A549 (cell line): ENCODE measurements at regions not wholly inside any gene's neighbourhood (a gene's known extent, or its start where the extent isn't known, plus 50 kb on each side); places are given as distances from the start of the nearest gene placed in this dataset.
"Not testable (repeated sequence)": the region's sequence is repeated elsewhere in the genome, so short reads cannot be mapped to it uniquely, and the experiment has no call there.

Experiments used
- ATAC-seq, 2 experiments: fragments of 200-7000 bp in 1 of 2; fragments of >200 bp in 1 of 2; cut with Nextera tagmentation in 1 of 2; cut with Tn5 transposase in 1 of 2; 3 replicates each; pipeline versions ENCODE4 v1.8.0 to v1.9.1; 2018 to 2020; ENCODE audit warnings: mild to moderate bottlenecking in 1 of 2, moderate library complexity in 1 of 2
- CTCF ChIA-PET: fragments of 300-600 bp; sonication (Branson Sonifier 250); formaldehyde crosslinking; extraction: SDS; loops from one replicate; lab custom pipeline; 2021; ENCODE audit warnings: antibody characterized with exemption, inconsistent platforms; lab: Yijun Ruan, JAX
- POLR2A ChIA-PET: fragments of 350-600 bp; formaldehyde crosslinking; extraction: SDS; loops from one replicate; lab custom pipeline; 2021; ENCODE audit warnings: antibody characterized with exemption, inconsistent platforms; lab: Yijun Ruan, JAX
- DNase-seq, 2 experiments: peaks; one replicate each; pipeline versions ENCODE4 v3.0.0 to v3.0.0-alpha.2; 2011 to 2016; ENCODE audit warnings: low read depth in 1 of 2, low spot score in 1 of 2
- FAIRE-seq: peaks from 2 replicates; lab custom pipeline; 2011; peaks lifted over from hg19 to GRCh38; lab: Jason Lieb, UNC
- H3K27ac ChIP-seq, 2 experiments: fragments of >200 bp; sonication (Bioruptor Twin); formaldehyde crosslinking; 3 replicates each; pipeline ENCODE4 v1.5.1; 2016 to 2017
- H3K4me1 ChIP-seq: fragments of >200 bp; sonication (Bioruptor Twin); formaldehyde crosslinking; 3 replicates; pipeline ENCODE4 v1.6.1; 2016
- H3K4me2 ChIP-seq: fragments of >200 bp; sonication (Bioruptor Twin); formaldehyde crosslinking; 3 replicates; pipeline ENCODE4 v1.6.1; 2016
- H3K4me3 ChIP-seq: fragments of >200 bp; sonication (Bioruptor Twin); formaldehyde crosslinking; 3 replicates; pipeline ENCODE4 v1.5.1; 2016
- H3K9me3 ChIP-seq: fragments of >200 bp; sonication (Bioruptor Twin); formaldehyde crosslinking; 3 replicates; pipeline ENCODE4 v1.6.1; 2016
- CBX8 ChIP-seq: fragments of 200-600 bp; sonication (generic); IDR thresholded peaks from 2 replicates; pipeline ENCODE4 v1.6.1; 2016
- CEBPB ChIP-seq, 2 experiments: fragments of >200 bp in 1 of 2; sonication (Bioruptor Twin) in 1 of 2; formaldehyde crosslinking in 1 of 2; IDR thresholded peaks; 2 replicates each; pipeline ENCODE4 v1.6.1; 2012 to 2016
- CHD4 ChIP-seq: fragments of 200-600 bp; sonication (generic); IDR thresholded peaks from 2 replicates; pipeline ENCODE4 v1.6.1; 2016; ENCODE audit warnings: antibody characterized with exemption, mild to moderate bottlenecking, borderline replicate concordance
- EHF ChIP-seq: fragments of 250-450 bp; sonication (Bioruptor Pico); IDR thresholded peaks from 2 replicates; pipeline ENCODE4 v1.5.0; 2020; ENCODE audit warnings: mild to moderate bottlenecking
- EHMT2 ChIP-seq: fragments of 200-600 bp; sonication (generic); IDR thresholded peaks from 2 replicates; pipeline ENCODE4 v1.6.1; 2016; ENCODE audit warnings: antibody characterized with exemption, low read depth, mild to moderate bottlenecking, moderate library complexity
- EP300 ChIP-seq, 2 experiments: fragments of >200 bp; sonication (Bioruptor Twin); formaldehyde crosslinking; IDR thresholded peaks; 2 replicates in 1 of 2; 3 replicates in 1 of 2; pipeline ENCODE4 v1.6.1; 2016 to 2017
- ESRRA ChIP-seq: fragments of 150-350 bp; IDR thresholded peaks from 2 replicates; pipeline ENCODE4 v1.6.1; 2014; ENCODE audit warnings: mild to moderate bottlenecking, low read length, borderline replicate concordance
- FOSB ChIP-seq: fragments of 250-450 bp; sonication (Bioruptor Pico); IDR thresholded peaks from 2 replicates; pipeline ENCODE4 v1.5.0; 2020; ENCODE audit warnings: mild to moderate bottlenecking, moderate library complexity
- FOSL2 ChIP-seq, 2 experiments: fragments of 450-650 bp in 1 of 2; fragments of >200 bp in 1 of 2; sonication (Bioruptor Twin) in 1 of 2; formaldehyde crosslinking; IDR thresholded peaks; 2 replicates each; pipeline versions ENCODE4 v1.5.0 to v1.6.1; 2016 to 2020; ENCODE audit warnings: mild to moderate bottlenecking in 1 of 2, moderate library complexity in 1 of 2
- FOXS1 ChIP-seq: fragments of 250-450 bp; sonication (Bioruptor Pico); IDR thresholded peaks from 2 replicates; pipeline ENCODE4 v1.5.0; 2020; ENCODE audit warnings: mild to moderate bottlenecking, moderate library complexity
- HDAC2 ChIP-seq: fragments of 200-600 bp; sonication (generic); IDR thresholded peaks from 2 replicates; pipeline ENCODE4 v1.6.1; 2016
- KDM5A ChIP-seq: fragments of 200-600 bp; sonication (generic); IDR thresholded peaks from 2 replicates; pipeline ENCODE4 v1.6.1; 2016; ENCODE audit warnings: antibody characterized with exemption, mild to moderate bottlenecking
- MAX ChIP-seq: IDR thresholded peaks from 2 replicates; pipeline ENCODE4 v1.6.1; 2012
- NFE2L2 ChIP-seq: fragments of 150-350 bp; conservative IDR thresholded peaks from 2 replicates; pipeline ENCODE4 v1.6.1; 2014; ENCODE audit warnings: low read length
- POLR2A ChIP-seq: IDR thresholded peaks from 2 replicates; pipeline ENCODE4 v1.6.1; 2012; ENCODE audit warnings: mild to moderate bottlenecking, low read length
- RCOR1 ChIP-seq: fragments of 150-350 bp; IDR thresholded peaks from 2 replicates; pipeline ENCODE4 v1.6.1; 2014; ENCODE audit warnings: antibody characterized with exemption, low read length, low read depth
- RFX5 ChIP-seq: fragments of 450-650 bp; IDR thresholded peaks from 2 replicates; pipeline ENCODE4 v1.7.1; 2014; ENCODE audit warnings: antibody characterized with exemption, mild to moderate bottlenecking, moderate library complexity
- SMC3 ChIP-seq: fragments of >200 bp; sonication (Bioruptor Twin); formaldehyde crosslinking; IDR thresholded peaks from 3 replicates; pipeline ENCODE4 v1.6.1; 2018; ENCODE audit warnings: inconsistent platforms
- TFCP2L1 ChIP-seq: fragments of 250-450 bp; sonication (Bioruptor Pico); IDR thresholded peaks from 2 replicates; pipeline ENCODE4 v1.5.0; 2021; ENCODE audit warnings: mild to moderate bottlenecking
- ZC3H11A ChIP-seq: fragments of 450-650 bp; IDR thresholded peaks from 2 replicates; pipeline ENCODE4 v1.6.1; 2014; ENCODE audit warnings: antibody characterized with exemption, mild to moderate bottlenecking
- WGBS: methylation state at CpG from one replicate; pipeline ENCODE4 v1.1.6; 2017; ENCODE audit errors: missing lambda C conversion rate; 5-methylcytosine and 5-hydroxymethylcytosine counted together
- TF ChIP-seq, protein P1 (sequence below): fragments of 450-650 bp; IDR thresholded peaks from 2 replicates; pipeline ENCODE4 v1.6.1; 2014; ENCODE audit warnings: antibody characterized with exemption
- TF ChIP-seq, protein P2 (sequence below): fragments of 250-450 bp; sonication (Bioruptor Pico); IDR thresholded peaks from 2 replicates; pipeline ENCODE4 v1.5.0; 2020; ENCODE audit warnings: low read depth, mild to moderate bottlenecking, moderate library complexity
- TF ChIP-seq, protein P3 (sequence below): IDR thresholded peaks from 2 replicates; pipeline ENCODE4 v1.6.1; 2012; ENCODE audit warnings: low read depth, borderline replicate concordance

DNA sequence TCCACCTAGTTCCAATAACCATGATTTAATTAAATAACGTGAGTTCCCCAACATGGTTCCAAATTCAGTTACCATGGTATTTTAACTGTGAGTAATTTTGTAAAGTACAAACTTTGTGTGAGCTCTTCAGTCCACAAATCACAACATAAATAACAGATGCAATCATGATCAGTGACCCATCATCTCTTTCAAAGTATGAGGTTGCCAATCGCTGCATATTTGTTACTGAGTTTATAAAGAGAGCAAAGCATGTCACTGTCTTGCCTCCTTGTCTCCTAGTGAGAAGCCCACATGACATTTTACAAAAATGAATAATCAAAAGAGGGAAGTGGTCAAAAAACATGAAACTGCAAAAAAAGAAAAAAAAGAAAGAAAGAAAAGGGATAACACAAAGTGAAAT, 69.1 kb upstream of the PDSS1 start:
- Histone ChIP-seq H3K4me3 (no peak overlapping the region), H3K9me3 (no peaks in the 10 kb centered on the region), H3K4me1 (no peaks in the 10 kb centered on the region), H3K4me2 (no peak overlapping the region), H3K27ac (no peak overlapping the region)
- WGBS, result 41% methylated on average over 2 of the region's 2 CpGs
- FAIRE-seq, result no peak
- TF ChIP-seq FOXS1, result no peak
- TF ChIP-seq EP300 (IDR thresholded peaks at IDR 0.05), result no peak
- TF ChIP-seq CBX8, result no peak
- TF ChIP-seq, protein P1, sequence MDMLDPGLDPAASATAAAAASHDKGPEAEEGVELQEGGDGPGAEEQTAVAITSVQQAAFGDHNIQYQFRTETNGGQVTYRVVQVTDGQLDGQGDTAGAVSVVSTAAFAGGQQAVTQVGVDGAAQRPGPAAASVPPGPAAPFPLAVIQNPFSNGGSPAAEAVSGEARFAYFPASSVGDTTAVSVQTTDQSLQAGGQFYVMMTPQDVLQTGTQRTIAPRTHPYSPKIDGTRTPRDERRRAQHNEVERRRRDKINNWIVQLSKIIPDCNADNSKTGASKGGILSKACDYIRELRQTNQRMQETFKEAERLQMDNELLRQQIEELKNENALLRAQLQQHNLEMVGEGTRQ, result no peak
- TF ChIP-seq EHMT2, result no peak
- no peak for TF ChIP-seq RFX5
- DNase-seq, result no peak
- no peak for ATAC-seq
- ChIA-PET POLR2A (no interaction called here), CTCF (interaction anchor here (1.1 kb wide), 1 partner anchor 22 kb away, joined by 3 read pairs; no protein-coding TSS in a partner anchor)

DNA sequence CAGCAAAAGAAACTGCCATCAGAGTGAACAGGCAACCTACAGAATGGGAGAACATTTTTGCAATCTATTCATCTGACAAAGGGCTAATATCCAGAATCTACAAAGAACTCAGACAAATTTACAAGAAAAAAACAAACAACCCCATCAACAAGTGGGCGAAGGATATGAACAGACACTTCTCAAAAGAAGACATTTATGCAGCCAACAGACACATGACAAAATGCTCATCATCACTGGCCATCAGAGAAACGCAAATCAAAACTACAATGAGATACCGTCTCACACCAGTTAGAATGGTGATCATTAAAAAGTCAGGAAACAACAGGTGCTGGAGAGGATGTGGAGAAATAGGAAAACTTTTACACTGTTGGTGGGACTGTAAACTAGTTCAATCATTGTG, 65.3 kb upstream of the PDSS1 start:
- H3K9me3 ChIP-seq, H3K4me2 ChIP-seq, DNase-seq, H3K4me1 ChIP-seq, FAIRE-seq, H3K4me3 ChIP-seq, POLR2A ChIA-PET, H3K27ac ChIP-seq, ATAC-seq: not testable (repeated sequence)
- WGBS, result 35% methylated on average over 3 of the region's 3 CpGs
- CTCF ChIA-PET, result interaction anchor here (0.6 kb wide), 1 partner anchor 12 kb away, joined by 3 read pairs; no protein-coding TSS in a partner anchor

- H3K4me2 ChIP-seq, H3K4me1 ChIP-seq, H3K9me3 ChIP-seq, DNase-seq, H3K27ac ChIP-seq, H3K4me3 ChIP-seq, FAIRE-seq, CTCF ChIA-PET, ATAC-seq, POLR2A ChIA-PET: not testable (repeated sequence)
Observed at GRCh38 chr10:26634111-26634510, 63.4 kb upstream of the PDSS1 start.

DNA sequence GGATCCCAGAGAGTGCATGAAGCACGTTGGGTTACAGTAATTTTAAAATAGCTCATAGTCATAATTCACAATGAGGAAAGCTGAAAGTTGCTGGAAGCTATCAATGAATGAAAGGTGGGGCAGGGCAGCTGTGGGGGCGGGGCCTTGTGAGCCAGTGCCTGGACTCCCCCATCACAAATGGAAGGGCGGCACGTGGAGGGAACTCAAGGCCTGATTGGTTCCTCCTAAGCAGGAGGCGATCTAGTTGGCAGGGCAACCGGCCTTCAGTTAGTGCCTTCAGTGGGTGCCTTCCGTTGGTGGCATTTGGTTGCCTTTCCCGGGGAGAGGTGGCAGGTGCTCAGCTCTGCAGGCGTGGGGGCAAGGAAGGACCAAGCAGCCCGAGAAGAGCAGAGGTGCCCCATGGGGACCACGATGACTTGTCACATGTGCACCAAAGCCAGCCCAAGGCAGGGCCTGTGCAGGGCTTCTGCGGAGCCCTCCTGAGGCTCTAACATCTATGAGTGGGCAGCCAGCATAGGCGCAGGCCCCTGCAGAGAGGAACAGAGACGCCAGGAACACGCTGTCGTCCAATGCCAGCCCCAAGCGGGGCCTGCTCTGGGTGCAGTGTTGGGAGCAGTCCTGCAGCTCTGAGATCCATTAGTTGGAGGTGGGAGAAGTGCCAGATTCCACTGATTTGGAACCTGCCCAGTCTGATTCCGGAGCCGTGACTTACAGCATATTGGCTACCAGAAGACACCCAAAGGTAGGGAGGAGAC, 59.8 kb upstream of the PDSS1 start:
- no peak for FAIRE-seq
- H3K9me3 ChIP-seq, result no peaks in the 10 kb centered on the region
- CTCF ChIA-PET, result no interaction called here
- H3K27ac ChIP-seq, result no peak overlapping the region
- POLR2A ChIA-PET, result no interaction called here
- TF ChIP-seq EHMT2 (no peak), TFCP2L1 (CRISPR knock-in tag) (no peak)
- H3K4me3 ChIP-seq, result no peak overlapping the region
- no peak for DNase-seq
- H3K4me2 ChIP-seq, result no peak overlapping the region
- ATAC-seq, result no peak
- WGBS, result 59% methylated on average over 18 of the region's 19 CpGs
- no peaks in the 10 kb centered on the region for H3K4me1 ChIP-seq

GRCh38 chr10:26640391-26640790, 57.1 kb upstream of the PDSS1 start:
- H3K27ac ChIP-seq, result no peak overlapping the region
- FAIRE-seq, result no peak
- 35% methylated on average over 10 of the region's 10 CpGs for WGBS
- TF ChIP-seq, protein P2, sequence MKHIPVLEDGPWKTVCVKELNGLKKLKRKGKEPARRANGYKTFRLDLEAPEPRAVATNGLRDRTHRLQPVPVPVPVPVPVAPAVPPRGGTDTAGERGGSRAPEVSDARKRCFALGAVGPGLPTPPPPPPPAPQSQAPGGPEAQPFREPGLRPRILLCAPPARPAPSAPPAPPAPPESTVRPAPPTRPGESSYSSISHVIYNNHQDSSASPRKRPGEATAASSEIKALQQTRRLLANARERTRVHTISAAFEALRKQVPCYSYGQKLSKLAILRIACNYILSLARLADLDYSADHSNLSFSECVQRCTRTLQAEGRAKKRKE (CRISPR knock-in tag), result no peak
- TF ChIP-seq RFX5 (no peak), ESRRA (no peak), CHD4 (no peak), FOSB (CRISPR knock-in tag) (no peak), POLR2A (no peak), CEBPB (IDR thresholded peaks at IDR 0.05) (no peak), RCOR1 (no peak), ZC3H11A (no peak), FOSL2 (IDR thresholded peaks at IDR 0.05) (no peak), FOSL2 (CRISPR knock-in tag; IDR thresholded peaks at IDR 0.05) (no peak), KDM5A (no peak), HDAC2 (no peak), NFE2L2 (no peak), EHF (CRISPR knock-in tag) (no peak), SMC3 (no peak), MAX (no peak)
- TF ChIP-seq, protein P3, sequence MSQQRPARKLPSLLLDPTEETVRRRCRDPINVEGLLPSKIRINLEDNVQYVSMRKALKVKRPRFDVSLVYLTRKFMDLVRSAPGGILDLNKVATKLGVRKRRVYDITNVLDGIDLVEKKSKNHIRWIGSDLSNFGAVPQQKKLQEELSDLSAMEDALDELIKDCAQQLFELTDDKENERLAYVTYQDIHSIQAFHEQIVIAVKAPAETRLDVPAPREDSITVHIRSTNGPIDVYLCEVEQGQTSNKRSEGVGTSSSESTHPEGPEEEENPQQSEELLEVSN, result no peak
- ATAC-seq, result no peak
- DNase-seq, result no peak
- H3K4me1 ChIP-seq, result no peaks in the 10 kb centered on the region
- no peak overlapping the region for H3K4me2 ChIP-seq
- ChIA-PET POLR2A (no interaction called here), CTCF (no interaction called here)
- H3K9me3 ChIP-seq, result no peaks in the 10 kb centered on the region
- no peak overlapping the region for H3K4me3 ChIP-seq
